C4-2B (cell line): ENCODE measurements at regions not wholly inside any gene's neighbourhood (a gene's known extent, or its start where the extent isn't known, plus 50 kb on each side); places are given as distances from the start of the nearest gene placed in this dataset.

ENCODE experiments used
- ZFX ChIP-seq: fragments of 450-650 bp; IDR thresholded peaks from 2 replicates; pipeline ENCODE4 v1.6.1; 2017
- TF ChIP-seq, protein P1 (sequence below): fragments of 450-650 bp; conservative IDR thresholded peaks from 2 replicates; pipeline ENCODE4 v1.5.1; 2017; ENCODE audit warnings: mild to moderate bottlenecking

DNA sequence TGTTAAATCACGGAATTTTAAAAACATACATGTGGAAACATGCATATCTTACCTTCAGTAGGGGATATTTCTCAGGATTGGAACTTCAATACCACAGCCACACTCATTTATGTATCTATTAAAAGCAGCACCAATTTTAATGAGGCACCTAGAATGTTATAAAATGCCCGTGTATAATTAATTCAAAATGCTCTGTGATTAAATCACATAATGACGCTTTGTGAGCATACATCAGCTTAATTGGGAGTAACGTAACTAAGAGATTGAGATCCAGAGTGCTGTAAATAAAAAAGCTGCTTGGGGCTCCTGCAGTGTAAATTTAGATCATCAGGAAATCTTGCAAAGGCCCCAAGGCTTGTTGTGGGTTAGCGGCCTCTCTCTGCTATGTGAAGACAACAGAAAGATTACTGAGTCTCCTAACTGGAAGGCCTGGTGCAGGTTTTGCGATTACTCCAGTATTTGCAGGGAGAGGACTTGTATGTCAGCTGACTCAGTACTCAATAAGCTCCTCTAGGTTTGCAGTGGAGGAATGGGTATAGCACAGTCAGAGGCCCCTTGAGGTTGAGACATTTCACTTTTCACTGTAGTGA, 195.5 kb upstream of the PHYHIPL start:
- TF ChIP-seq, protein P1, sequence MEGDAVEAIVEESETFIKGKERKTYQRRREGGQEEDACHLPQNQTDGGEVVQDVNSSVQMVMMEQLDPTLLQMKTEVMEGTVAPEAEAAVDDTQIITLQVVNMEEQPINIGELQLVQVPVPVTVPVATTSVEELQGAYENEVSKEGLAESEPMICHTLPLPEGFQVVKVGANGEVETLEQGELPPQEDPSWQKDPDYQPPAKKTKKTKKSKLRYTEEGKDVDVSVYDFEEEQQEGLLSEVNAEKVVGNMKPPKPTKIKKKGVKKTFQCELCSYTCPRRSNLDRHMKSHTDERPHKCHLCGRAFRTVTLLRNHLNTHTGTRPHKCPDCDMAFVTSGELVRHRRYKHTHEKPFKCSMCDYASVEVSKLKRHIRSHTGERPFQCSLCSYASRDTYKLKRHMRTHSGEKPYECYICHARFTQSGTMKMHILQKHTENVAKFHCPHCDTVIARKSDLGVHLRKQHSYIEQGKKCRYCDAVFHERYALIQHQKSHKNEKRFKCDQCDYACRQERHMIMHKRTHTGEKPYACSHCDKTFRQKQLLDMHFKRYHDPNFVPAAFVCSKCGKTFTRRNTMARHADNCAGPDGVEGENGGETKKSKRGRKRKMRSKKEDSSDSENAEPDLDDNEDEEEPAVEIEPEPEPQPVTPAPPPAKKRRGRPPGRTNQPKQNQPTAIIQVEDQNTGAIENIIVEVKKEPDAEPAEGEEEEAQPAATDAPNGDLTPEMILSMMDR = no peak
- TF ChIP-seq ZFX = no peak
